GM12874 (cell line): ENCODE measurements at regions not wholly inside any gene's neighbourhood (a gene's known extent, or its start where the extent isn't known, plus 50 kb on each side); places are given as distances from the start of the nearest gene placed in this dataset.

ENCODE experiments used
- TF ChIP-seq, protein P1 (sequence below): IDR thresholded peaks from 2 replicates; pipeline ENCODE4 v1.5.1; 2011; ENCODE audit warnings: low read depth, mild to moderate bottlenecking, control low read depth, low read length, moderate library complexity; ENCODE audit not compliant: insufficient read depth

DNA sequence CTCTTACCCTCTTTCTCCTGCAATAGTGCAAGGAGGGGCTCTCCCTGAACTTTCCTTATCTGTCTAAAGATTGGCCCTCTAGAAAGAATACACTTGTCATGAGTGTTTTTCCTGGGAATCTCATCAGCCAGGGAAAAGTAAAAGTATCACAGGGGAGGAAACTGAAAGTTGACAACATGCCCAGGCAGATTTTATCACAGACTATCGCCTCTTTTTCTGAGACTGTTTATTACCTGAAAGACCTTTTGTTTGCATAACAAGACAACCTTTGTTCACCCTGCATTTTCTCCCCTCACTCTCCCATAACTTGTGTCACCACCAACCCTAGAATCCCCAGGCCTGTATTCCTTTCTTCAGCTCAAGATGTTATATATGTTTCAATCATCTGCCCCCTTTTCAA is 794.7 kb upstream of the ADAMTS5 start:
- TF ChIP-seq, protein P1, sequence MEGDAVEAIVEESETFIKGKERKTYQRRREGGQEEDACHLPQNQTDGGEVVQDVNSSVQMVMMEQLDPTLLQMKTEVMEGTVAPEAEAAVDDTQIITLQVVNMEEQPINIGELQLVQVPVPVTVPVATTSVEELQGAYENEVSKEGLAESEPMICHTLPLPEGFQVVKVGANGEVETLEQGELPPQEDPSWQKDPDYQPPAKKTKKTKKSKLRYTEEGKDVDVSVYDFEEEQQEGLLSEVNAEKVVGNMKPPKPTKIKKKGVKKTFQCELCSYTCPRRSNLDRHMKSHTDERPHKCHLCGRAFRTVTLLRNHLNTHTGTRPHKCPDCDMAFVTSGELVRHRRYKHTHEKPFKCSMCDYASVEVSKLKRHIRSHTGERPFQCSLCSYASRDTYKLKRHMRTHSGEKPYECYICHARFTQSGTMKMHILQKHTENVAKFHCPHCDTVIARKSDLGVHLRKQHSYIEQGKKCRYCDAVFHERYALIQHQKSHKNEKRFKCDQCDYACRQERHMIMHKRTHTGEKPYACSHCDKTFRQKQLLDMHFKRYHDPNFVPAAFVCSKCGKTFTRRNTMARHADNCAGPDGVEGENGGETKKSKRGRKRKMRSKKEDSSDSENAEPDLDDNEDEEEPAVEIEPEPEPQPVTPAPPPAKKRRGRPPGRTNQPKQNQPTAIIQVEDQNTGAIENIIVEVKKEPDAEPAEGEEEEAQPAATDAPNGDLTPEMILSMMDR = no peak

DNA sequence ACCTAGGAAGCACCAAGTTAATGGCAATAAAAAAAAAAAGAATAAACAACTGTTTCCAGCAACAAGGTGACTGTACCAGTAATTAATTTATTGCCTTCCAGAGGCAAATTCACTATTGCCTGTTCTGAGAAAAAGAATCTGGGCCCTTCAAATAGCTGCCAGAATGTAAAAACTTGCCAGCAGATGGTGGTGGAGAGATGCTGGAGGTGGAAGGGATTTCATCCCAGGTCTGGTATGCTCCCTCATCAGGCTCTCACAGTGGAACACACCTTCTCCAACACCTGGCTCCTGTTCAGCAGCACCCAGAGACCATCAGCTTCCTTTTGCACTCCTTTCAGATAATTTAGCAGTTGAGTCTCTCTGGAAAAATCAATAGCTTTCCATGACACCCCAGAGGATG is 792.9 kb upstream of the ADAMTS5 start:
- TF ChIP-seq, protein P1 = no peak

DNA sequence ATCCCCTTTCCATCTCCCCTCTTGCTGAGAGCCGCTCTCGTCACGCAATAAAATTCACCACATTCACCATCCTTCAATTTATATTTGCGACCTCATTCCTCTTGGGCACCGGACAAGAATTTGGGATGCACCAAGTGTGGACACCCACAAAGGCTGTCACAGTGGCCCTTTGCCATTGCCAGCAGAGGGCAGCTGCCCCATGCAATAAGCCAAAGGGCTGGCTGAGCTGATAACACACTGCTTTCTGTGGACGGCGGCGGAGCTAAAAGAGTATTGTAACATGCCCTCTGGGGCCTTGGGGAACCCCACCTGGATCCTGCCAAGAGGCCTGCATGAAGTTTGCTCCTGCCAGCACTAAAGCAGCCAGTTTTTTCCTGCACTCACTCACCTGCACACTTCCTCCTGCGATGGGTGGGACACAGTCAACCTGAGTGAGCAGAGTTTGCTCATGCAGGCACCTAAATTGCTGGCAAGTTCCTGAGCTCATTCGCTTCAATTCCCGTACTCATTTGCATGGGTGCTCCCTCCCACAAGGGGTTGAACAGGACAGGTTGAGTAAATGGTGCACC is 792.3 kb upstream of the ADAMTS5 start:
- TF ChIP-seq, protein P1 = no peak

DNA sequence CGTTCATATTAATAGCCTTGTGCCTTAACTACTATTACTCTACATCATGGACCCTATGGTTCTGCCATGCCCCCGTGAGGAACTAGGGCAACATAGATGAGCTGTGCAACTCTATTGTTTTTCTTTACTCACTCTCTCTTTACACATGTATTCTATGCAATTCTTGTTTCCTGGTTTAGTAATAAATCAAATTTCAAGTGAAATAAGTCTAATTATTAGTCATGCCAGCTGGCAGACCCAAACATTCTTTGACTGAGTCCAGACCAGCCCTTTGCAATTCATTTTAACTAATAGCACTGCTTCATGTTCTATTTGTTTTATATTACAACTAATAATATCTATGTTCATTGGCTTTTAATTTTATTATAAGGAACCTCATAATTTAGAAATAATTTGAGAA is 789.3 kb upstream of the ADAMTS5 start:
- TF ChIP-seq, protein P1 = no peak

DNA sequence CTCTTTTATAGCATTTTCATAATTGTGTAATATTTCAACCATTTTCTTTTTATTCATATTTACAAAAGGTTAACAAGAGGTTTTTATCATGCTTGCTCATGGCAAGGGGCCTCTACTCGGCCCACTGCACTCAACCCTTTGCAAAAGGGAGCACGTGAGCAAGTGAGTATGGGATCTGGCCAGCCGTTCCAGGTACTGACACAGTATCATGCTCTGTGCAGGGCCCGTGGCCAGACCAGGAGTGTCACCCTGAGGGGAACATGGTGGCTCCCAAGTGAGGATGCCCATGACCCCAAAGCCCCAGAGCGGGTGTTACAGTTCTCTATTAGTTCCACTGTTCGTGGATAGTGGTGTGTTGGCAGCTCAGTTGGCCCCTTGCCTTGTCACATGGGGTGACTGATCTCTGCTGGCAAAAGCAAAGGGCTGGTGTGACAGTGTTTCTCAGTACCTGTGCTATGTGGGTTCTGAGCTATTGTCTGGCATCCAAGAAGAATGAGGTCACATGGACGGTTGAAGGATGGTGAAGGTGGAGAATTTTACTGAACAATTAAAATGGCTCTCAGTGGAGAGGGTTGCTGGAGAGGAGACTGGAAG is 777.2 kb upstream of the ADAMTS5 start:
- TF ChIP-seq, protein P1 = no peak

DNA sequence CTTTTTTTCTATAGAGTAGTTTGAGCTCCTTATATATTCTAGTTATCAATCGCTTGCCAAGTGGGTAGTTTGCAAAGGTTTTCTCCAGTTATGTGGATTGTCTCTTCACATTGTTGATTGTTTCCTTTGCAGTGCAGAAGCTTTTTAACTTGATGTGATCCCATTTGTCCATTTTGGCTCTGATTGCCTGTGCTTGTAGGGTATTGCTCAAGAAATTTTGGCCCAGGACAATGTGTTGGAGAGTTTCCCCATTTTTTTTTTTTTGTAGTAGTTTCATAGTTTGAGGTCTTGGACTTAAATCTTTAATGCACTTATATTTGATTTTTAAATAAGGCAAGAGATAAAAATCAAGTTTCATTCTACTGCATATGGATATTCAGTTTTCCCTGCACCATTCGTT is 774.8 kb upstream of the ADAMTS5 start:
- TF ChIP-seq, protein P1 = no peak

DNA sequence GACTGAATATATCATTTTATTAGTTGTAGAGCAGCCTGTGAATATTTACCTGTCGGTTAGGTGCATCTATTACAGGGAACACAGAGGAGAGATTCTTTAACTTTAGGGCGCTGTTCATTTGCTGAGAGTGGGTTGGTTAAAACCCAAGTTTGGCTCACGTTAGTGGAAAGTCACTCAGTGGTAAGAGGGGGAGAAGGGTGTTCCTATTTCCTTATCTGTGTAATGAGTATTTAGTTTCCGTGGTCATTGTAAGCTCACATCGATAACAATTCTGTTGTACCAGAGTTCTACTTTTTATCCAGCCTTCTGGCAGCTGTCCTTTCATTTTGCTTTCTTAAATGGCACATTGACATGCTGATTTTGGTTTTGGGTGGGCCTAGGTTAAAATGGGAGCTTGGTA is 773.2 kb upstream of the ADAMTS5 start:
- TF ChIP-seq, protein P1 = no peak
